HepG2 (cell line): ENCODE measurements at regions not wholly inside any gene's neighbourhood (a gene's known extent, or its start where the extent isn't known, plus 50 kb on each side); places are given as distances from the start of the nearest gene placed in this dataset.

Experiments used
- ATF3 ChIP-seq: sonication (generic); formaldehyde crosslinking; IDR thresholded peaks from 2 replicates; pipeline ENCODE4 v1.4.0; 2020; ENCODE audit warnings: missing genetic modification reagents
- EZH2 ChIP-seq: conservative IDR thresholded peaks from 2 replicates; pipeline ENCODE4 v1.6.1; 2012; ENCODE audit warnings: mild to moderate bottlenecking, low read depth, low read length, moderate library complexity
- IKZF1 ChIP-seq: fragments of 450-650 bp; IDR thresholded peaks from 2 replicates; pipeline ENCODE4 v1.7.1; 2016
- JUNB ChIP-seq: sonication (generic); formaldehyde crosslinking; IDR thresholded peaks from 2 replicates; pipeline ENCODE4 v1.8.0; 2022; ENCODE audit warnings: missing genetic modification reagents, mild to moderate bottlenecking, borderline replicate concordance
- KAT2B ChIP-seq: fragments of 150-350 bp; IDR thresholded peaks from 2 replicates; pipeline ENCODE4 v1.6.1; 2014; ENCODE audit warnings: low read depth, low read length, borderline replicate concordance
- KIAA2018 ChIP-seq: sonication (generic); formaldehyde crosslinking; IDR thresholded peaks from 2 replicates; pipeline ENCODE4 v1.5.0; 2020; ENCODE audit warnings: mild to moderate bottlenecking, missing genetic modification reagents, borderline replicate concordance
- RARG ChIP-seq: sonication (generic); formaldehyde crosslinking; IDR thresholded peaks from 2 replicates; pipeline ENCODE4 v1.4.0; 2020; ENCODE audit warnings: low read depth, mild to moderate bottlenecking, missing genetic modification reagents
- SKIL ChIP-seq: sonication (generic); formaldehyde crosslinking; IDR thresholded peaks from 2 replicates; pipeline ENCODE4 v1.8.0; 2022; ENCODE audit warnings: missing genetic modification reagents, mild to moderate bottlenecking, moderate library complexity, borderline replicate concordance
- ZNF282 ChIP-seq: fragments of 450-650 bp; IDR thresholded peaks from 2 replicates; pipeline ENCODE4 v1.6.1; 2018; ENCODE audit not compliant: partially characterized antibody
- ZNF570 ChIP-seq: sonication (generic); formaldehyde crosslinking; IDR thresholded peaks from 2 replicates; pipeline ENCODE4 v1.4.0; 2020; ENCODE audit warnings: mild to moderate bottlenecking, missing genetic modification reagents, borderline replicate concordance
- ZNF577 ChIP-seq: sonication (generic); formaldehyde crosslinking; IDR thresholded peaks from 2 replicates; pipeline ENCODE4 v1.4.0; 2020; ENCODE audit warnings: mild to moderate bottlenecking, low read depth, missing genetic modification reagents, borderline replicate concordance
- ZUFSP ChIP-seq: sonication (generic); formaldehyde crosslinking; IDR thresholded peaks from 2 replicates; pipeline ENCODE4 v1.9.0; 2021; ENCODE audit warnings: missing genetic modification reagents, mild to moderate bottlenecking, borderline replicate concordance

- TF ChIP-seq KIAA2018 (CRISPR knock-in tag), result no peak
- TF ChIP-seq ZNF570 (CRISPR knock-in tag), result no peak
- no peak for TF ChIP-seq KAT2B
- TF ChIP-seq ZUFSP, result no peak
- no peak for TF ChIP-seq IKZF1
- no peak for TF ChIP-seq SKIL (CRISPR knock-in tag)
- TF ChIP-seq EZH2, result no peak
- peak; percentile 48; the same call in 1 of the 2 replicates for TF ChIP-seq ATF3 (CRISPR knock-in tag)
- peak; percentile 67; the same call in 1 of the 2 replicates for TF ChIP-seq JUNB (CRISPR knock-in tag)
- no peak for TF ChIP-seq RARG
- no peak for TF ChIP-seq ZNF282
- no peak for TF ChIP-seq ZNF577 (CRISPR knock-in tag)
These were observed 53.6 kb upstream of the NT5E start (continued) for GRCh38 chr6:85396159-85396808.
